B cell (primary cell): ENCODE measurements at regions not wholly inside any gene's neighbourhood (a gene's known extent, or its start where the extent isn't known, plus 50 kb on each side); places are given as distances from the start of the nearest gene placed in this dataset.
"Not testable (repeated sequence)": the region's sequence is repeated elsewhere in the genome, so short reads cannot be mapped to it uniquely, and the experiment has no call there.

Source experiments
- ATAC-seq: fragments of 200-7000 bp; cut with Tn5 transposase; one replicate; pipeline ENCODE4 v1.10.0; 2021; ENCODE audit warnings: low read depth, mild to moderate bottlenecking, moderate number of reproducible peaks, moderate library complexity
- CTCF ChIA-PET: fragments of 350-600 bp; sonication (Branson Sonifier 250); formaldehyde crosslinking; loops from one replicate; lab custom pipeline; 2021; ENCODE audit warnings: antibody characterized with exemption, inconsistent platforms; lab: Charles Lee
- POLR2A ChIA-PET: fragments of 350-600 bp; sonication (Branson Sonifier 250); formaldehyde crosslinking; loops from one replicate; lab custom pipeline; 2021; ENCODE audit warnings: antibody characterized with exemption; lab: Charles Lee
- DNase-seq: peaks from one replicate; pipeline ENCODE4 v3.0.0; 2013
- H2AFZ ChIP-seq: 2 replicates; pipeline ENCODE4 v1.6.1; 2012; ENCODE audit warnings: mild to moderate bottlenecking, low read depth, low read length; ENCODE audit not compliant: insufficient read depth, poor library complexity, severe bottlenecking
- H3K27ac ChIP-seq, 2 donors: 1 replicate in 1 of 2; 2 replicates in 1 of 2; pipeline ENCODE4 v1.5.1; 2012 to 2013; ENCODE audit warnings: low read length in 2 of 2, mild to moderate bottlenecking in 2 of 2, moderate library complexity in 1 of 2
- H3K27me3 ChIP-seq, 4 experiments: fragments of 200-600 bp in 1 of 4; sonication (generic) in 1 of 4; replicated peaks in 1 of 4; 1 replicate in 2 of 4; 2 replicates in 2 of 4; pipeline versions ENCODE4 v1.6.1 to v1.7.0; 2013 to 2016; ENCODE audit warnings: low read length in 3 of 4, mild to moderate bottlenecking in 2 of 4, mixed read lengths in 1 of 4, moderate library complexity in 1 of 4; ENCODE audit not compliant: insufficient read depth in 4 of 4, control insufficient read depth in 3 of 4; ENCODE audit errors: control extremely low read depth in 1 of 4
- H3K36me3 ChIP-seq, 2 experiments: replicated peaks in 1 of 2; 1 replicate in 1 of 2; 2 replicates in 1 of 2; pipeline versions ENCODE4 v1.6.1 to v1.7.1; 2013; ENCODE audit warnings: low read length in 1 of 2; ENCODE audit not compliant: insufficient read depth in 2 of 2, control insufficient read depth in 1 of 2; ENCODE audit errors: control extremely low read depth in 1 of 2, extremely low read depth in 1 of 2
- H3K4me1 ChIP-seq, 2 donors: fragments of 200-600 bp in 1 of 2; sonication (generic) in 1 of 2; 1 replicate in 1 of 2; 2 replicates in 1 of 2; pipeline versions ENCODE4 v1.5.1 to v1.6.1; 2013 to 2017; ENCODE audit warnings: low read length in 2 of 2; ENCODE audit not compliant: control insufficient read depth in 2 of 2, insufficient read depth in 2 of 2
- H3K4me2 ChIP-seq: replicated peaks from 2 replicates; pipeline ENCODE3; 2012; ENCODE audit warnings: mild to moderate bottlenecking, low read depth, low read length; ENCODE audit not compliant: poor library complexity, severe bottlenecking
- H3K4me3 ChIP-seq, 5 experiments: fragments of 200-600 bp in 1 of 5; sonication (generic) in 1 of 5; 1 replicate in 3 of 5; 2 replicates in 2 of 5; pipeline versions ENCODE4 v1.5.1 to v1.7.0; 2011 to 2016; ENCODE audit warnings: low read length in 4 of 5, mild to moderate bottlenecking in 4 of 5, low read depth in 2 of 5, control low read depth in 1 of 5, moderate library complexity in 1 of 5; ENCODE audit not compliant: insufficient read depth in 1 of 5; ENCODE audit errors: control extremely low read depth in 1 of 5, extremely low read depth in 1 of 5
- H3K79me2 ChIP-seq: fragments of 200-600 bp; sonication (generic); one replicate; pipeline ENCODE4 v1.6.0; 2016; ENCODE audit warnings: low read length; ENCODE audit not compliant: control insufficient read depth, insufficient read depth
- H3K9ac ChIP-seq: fragments of 200-600 bp; sonication (generic); 2 replicates; pipeline ENCODE4 v1.6.1; 2017; ENCODE audit warnings: mild to moderate bottlenecking, low read length, moderate library complexity
- H3K9me3 ChIP-seq, 3 donors: one replicate each; pipeline versions ENCODE4 v1.6.1 to v1.7.1; 2013; ENCODE audit warnings: low read length in 2 of 3; ENCODE audit not compliant: control insufficient read depth in 2 of 3, insufficient read depth in 1 of 3; ENCODE audit errors: control extremely low read depth in 1 of 3
- H4K20me1 ChIP-seq: 2 replicates; pipeline ENCODE4 v1.6.0; 2012; ENCODE audit warnings: mild to moderate bottlenecking, low read length; ENCODE audit not compliant: insufficient read depth, control insufficient read depth, poor library complexity, severe bottlenecking
- H3K27ac Mint-ChIP-seq: one replicate; pipeline ENCODE4 v1.8.0; 2021; ENCODE audit warnings: mixed read lengths
- H3K27me3 Mint-ChIP-seq: one replicate; pipeline ENCODE4 v1.8.0; 2021; ENCODE audit warnings: mixed read lengths
- H3K4me1 Mint-ChIP-seq: one replicate; pipeline ENCODE4 v1.8.0; 2021; ENCODE audit warnings: mixed read lengths
- H3K4me3 Mint-ChIP-seq: one replicate; pipeline ENCODE4 v1.8.0; 2021; ENCODE audit warnings: mixed read lengths
- H3K9me3 Mint-ChIP-seq: one replicate; pipeline ENCODE4 v1.8.0; 2022; ENCODE audit warnings: mixed read lengths; ENCODE audit not compliant: insufficient read depth
- WGBS: methylation state at CpG from one replicate; pipeline ENCODE4 v1.1.5; 2013; ENCODE audit warnings: missing lambda C conversion rate; ENCODE audit not compliant: insufficient coverage; 5-methylcytosine and 5-hydroxymethylcytosine counted together
- intact Hi-C: fragments of 100-400 bp; cut with micrococcal nuclease; formaldehyde crosslinking; loops from one replicate; pipeline ENCODE4 v1.10.0; 2022

- H3K27ac ChIP-seq, H3K27me3 Mint-ChIP-seq, H3K4me3 Mint-ChIP-seq, CTCF ChIA-PET, H3K27ac Mint-ChIP-seq, H3K36me3 ChIP-seq, H2AFZ ChIP-seq, POLR2A ChIA-PET, H3K4me3 ChIP-seq, H3K4me1 ChIP-seq, H3K79me2 ChIP-seq, H4K20me1 ChIP-seq, H3K9ac ChIP-seq, H3K9me3 ChIP-seq, H3K27me3 ChIP-seq, H3K9me3 Mint-ChIP-seq, DNase-seq, H3K4me2 ChIP-seq, intact Hi-C loops, H3K4me1 Mint-ChIP-seq: not testable (repeated sequence)
- no CpG with 5 or more reads among the region's 22 CpGs for WGBS
- peak; percentile 56 for ATAC-seq
Measured at GRCh38 chr1:143799568-143800187, 172.1 kb downstream of the FAM72C start.

- H3K79me2 ChIP-seq, H3K9me3 ChIP-seq, H3K4me3 ChIP-seq, POLR2A ChIA-PET, H3K4me3 Mint-ChIP-seq, DNase-seq, H3K4me1 ChIP-seq, ATAC-seq, H3K9me3 Mint-ChIP-seq, H4K20me1 ChIP-seq, CTCF ChIA-PET, H3K4me2 ChIP-seq, H3K27ac ChIP-seq, H3K27ac Mint-ChIP-seq, intact Hi-C loops, H3K4me1 Mint-ChIP-seq, H3K27me3 Mint-ChIP-seq, H3K9ac ChIP-seq, H3K36me3 ChIP-seq, H2AFZ ChIP-seq, H3K27me3 ChIP-seq: not testable (repeated sequence)
- no CpG with 5 or more reads among the region's 3 CpGs for WGBS
Measured at GRCh38 chr1:143796369-143796768, 175.4 kb downstream of the FAM72C start.

- H3K4me2 ChIP-seq, CTCF ChIA-PET, POLR2A ChIA-PET, H4K20me1 ChIP-seq, H2AFZ ChIP-seq, H3K79me2 ChIP-seq, H3K4me1 Mint-ChIP-seq, intact Hi-C loops, H3K27me3 ChIP-seq, H3K4me3 Mint-ChIP-seq, H3K27me3 Mint-ChIP-seq, H3K27ac Mint-ChIP-seq, H3K9me3 Mint-ChIP-seq, H3K4me3 ChIP-seq, H3K27ac ChIP-seq, H3K9ac ChIP-seq, H3K4me1 ChIP-seq, DNase-seq, H3K9me3 ChIP-seq, H3K36me3 ChIP-seq: not testable (repeated sequence)
- no CpG with 5 or more reads among the region's 57 CpGs for WGBS
- peak; percentile 28 for ATAC-seq
Measured at GRCh38 chr1:143792047-143792937, 179.5 kb downstream of the FAM72C start.

- WGBS = no CpG with 5 or more reads among the region's 3 CpGs
- POLR2A ChIA-PET, H3K36me3 ChIP-seq, H3K9me3 ChIP-seq, DNase-seq, H3K79me2 ChIP-seq, intact Hi-C loops, H3K4me1 ChIP-seq, H3K27ac Mint-ChIP-seq, CTCF ChIA-PET, H2AFZ ChIP-seq, H3K27ac ChIP-seq, H3K4me3 Mint-ChIP-seq, H3K27me3 ChIP-seq, H3K4me2 ChIP-seq, H3K9ac ChIP-seq, H3K9me3 Mint-ChIP-seq, H3K4me1 Mint-ChIP-seq, H4K20me1 ChIP-seq, H3K27me3 Mint-ChIP-seq, ATAC-seq, H3K4me3 ChIP-seq: not testable (repeated sequence)
Measured at GRCh38 chr1:143786381-143786780, 185.4 kb downstream of the FAM72C start.
